HEK293T (cell line): ENCODE measurements at regions not wholly inside any gene's neighbourhood (a gene's known extent, or its start where the extent isn't known, plus 50 kb on each side); places are given as distances from the start of the nearest gene placed in this dataset.

Experiments
- CTCF ChIA-PET: fragments of 350-600 bp; formaldehyde crosslinking; extraction: SDS; loops from one replicate; lab custom pipeline; 2021; ENCODE audit warnings: antibody characterized with exemption, inconsistent platforms; lab: Yijun Ruan, JAX
- POLR2A ChIA-PET: fragments of 350-600 bp; formaldehyde crosslinking; extraction: SDS; loops from one replicate; lab custom pipeline; 2020; ENCODE audit warnings: antibody characterized with exemption, inconsistent platforms; lab: Yijun Ruan, JAX
- DNase-seq: peaks from one replicate; pipeline ENCODE4 v3.0.0; 2012; ENCODE audit warnings: mixed read lengths; ENCODE audit errors: extremely low spot score
- ARNT ChIP-seq: fragments of 450-650 bp; IDR thresholded peaks from 2 replicates; pipeline ENCODE4 v1.6.1; 2017; ENCODE audit warnings: mild to moderate bottlenecking
- BHLHE40 ChIP-seq: fragments of 450-650 bp; IDR thresholded peaks from 2 replicates; pipeline ENCODE4 v1.6.1; 2016; ENCODE audit warnings: mild to moderate bottlenecking, moderate library complexity, borderline replicate concordance
- CTBP1 ChIP-seq: fragments of 450-650 bp; IDR thresholded peaks from 2 replicates; pipeline ENCODE4 v1.6.1; 2016; ENCODE audit warnings: borderline replicate concordance
- ELF4 ChIP-seq: fragments of 450-650 bp; IDR thresholded peaks from 2 replicates; pipeline ENCODE4 v1.6.1; 2017; ENCODE audit warnings: antibody characterized with exemption
- FOXA1 ChIP-seq: fragments of 450-650 bp; IDR thresholded peaks from 2 replicates; pipeline ENCODE4 v1.6.1; 2016; ENCODE audit warnings: mild to moderate bottlenecking
- FOXK2 ChIP-seq: fragments of 450-650 bp; IDR thresholded peaks from 2 replicates; pipeline ENCODE4 v1.6.1; 2016; ENCODE audit warnings: mild to moderate bottlenecking
- FOXM1 ChIP-seq: fragments of 450-650 bp; IDR thresholded peaks from 2 replicates; pipeline ENCODE4 v1.6.1; 2017; ENCODE audit warnings: mild to moderate bottlenecking, borderline replicate concordance
- HDGF ChIP-seq: fragments of 450-650 bp; IDR thresholded peaks from 2 replicates; pipeline ENCODE4 v1.6.1; 2017; ENCODE audit warnings: antibody characterized with exemption, borderline replicate concordance
- L3MBTL2 ChIP-seq: fragments of 450-650 bp; conservative IDR thresholded peaks from 2 replicates; pipeline ENCODE4 v1.6.1; 2016; ENCODE audit warnings: mild to moderate bottlenecking
- LEF1 ChIP-seq: fragments of 450-650 bp; IDR thresholded peaks from 2 replicates; pipeline ENCODE4 v1.6.1; 2017; ENCODE audit warnings: mild to moderate bottlenecking, borderline replicate concordance
- NFRKB ChIP-seq: fragments of 450-650 bp; IDR thresholded peaks from 2 replicates; pipeline ENCODE4 v1.6.1; 2016; ENCODE audit warnings: mild to moderate bottlenecking, moderate library complexity
- PKNOX1 ChIP-seq: fragments of 450-650 bp; IDR thresholded peaks from 2 replicates; pipeline ENCODE4 v1.6.1; 2016
- SP1 ChIP-seq: fragments of 450-650 bp; IDR thresholded peaks from 2 replicates; pipeline ENCODE4 v1.6.1; 2017
- SUZ12 ChIP-seq: fragments of 450-650 bp; IDR thresholded peaks from 2 replicates; pipeline ENCODE4 v1.6.1; 2016; ENCODE audit warnings: mild to moderate bottlenecking
- TARDBP ChIP-seq: fragments of 450-650 bp; IDR thresholded peaks from 2 replicates; pipeline ENCODE4 v1.6.1; 2016
- ZNF384 ChIP-seq: fragments of 450-650 bp; IDR thresholded peaks from 2 replicates; pipeline ENCODE4 v1.6.1; 2016

GRCh38 chr2:198441246-198441645, 636.9 kb downstream of the PLCL1 start:
- TF ChIP-seq SUZ12 (no peak), NFRKB (no peak), BHLHE40 (no peak), ELF4 (no peak), PKNOX1 (no peak), L3MBTL2 (no peak), FOXM1 (no peak), LEF1 (no peak), SP1 (no peak), CTBP1 (no peak), ZNF384 (no peak), ARNT (no peak), TARDBP (no peak), HDGF (no peak), FOXA1 (no peak), FOXK2 (no peak)
- CTCF ChIA-PET = interaction anchor here (0.7 kb wide), 1 partner anchor 12 kb away, joined by 6 read pairs; no protein-coding TSS in a partner anchor
- DNase-seq = no peak
- POLR2A ChIA-PET = no interaction called here

- TF ChIP-seq HDGF (no peak), CTBP1 (no peak), FOXA1 (no peak), SP1 (no peak), ARNT (no peak), FOXK2 (no peak), LEF1 (no peak), ELF4 (no peak), FOXM1 (no peak), NFRKB (no peak), TARDBP (no peak), SUZ12 (no peak), ZNF384 (no peak)
- CTCF ChIA-PET = interaction anchor here (0.7 kb wide), 1 partner anchor 11 kb away, joined by 6 read pairs; no protein-coding TSS in a partner anchor
- no peak for DNase-seq
- POLR2A ChIA-PET = no interaction called here
Observed at GRCh38 chr2:198440833-198441232, 636.4 kb downstream of the PLCL1 start.

- CTCF ChIA-PET = no interaction called here
Observed at GRCh38 chr2:198438331-198438730, 633.9 kb downstream of the PLCL1 start.

GRCh38 chr2:198424112-198424511, 619.7 kb downstream of the PLCL1 start:
- POLR2A ChIA-PET = no interaction called here
- DNase-seq = no peak
- CTCF ChIA-PET = no interaction called here
- TF ChIP-seq ELF4 (no peak), FOXA1 (no peak)

More at GRCh38 chr2:198438331-198438730, 633.9 kb downstream of the PLCL1 start:
- POLR2A ChIA-PET = no interaction called here
- DNase-seq = no peak
- TF ChIP-seq FOXK2 (no peak), FOXA1 (no peak), CTBP1 (no peak), HDGF (no peak), ELF4 (no peak), LEF1 (no peak), SUZ12 (no peak), ARNT (no peak), BHLHE40 (no peak), TARDBP (no peak)

- TF ChIP-seq ELF4 = no peak
- CTCF ChIA-PET = no interaction called here
- no peak for DNase-seq
- POLR2A ChIA-PET = no interaction called here
Observed at GRCh38 chr2:198417836-198418235, 613.4 kb downstream of the PLCL1 start.

- ChIA-PET CTCF (no interaction called here), POLR2A (no interaction called here)
- TF ChIP-seq ARNT = no peak
- DNase-seq = no peak
Observed at GRCh38 chr2:198414976-198415375, 610.6 kb downstream of the PLCL1 start.

GRCh38 chr2:198411936-198412335, 607.5 kb downstream of the PLCL1 start:
- DNase-seq = no peak
- POLR2A ChIA-PET = no interaction called here
- TF ChIP-seq FOXM1 (no peak), SUZ12 (no peak), CTBP1 (no peak), TARDBP (no peak), ZNF384 (no peak), ELF4 (no peak), PKNOX1 (no peak), ARNT (no peak), HDGF (no peak), BHLHE40 (no peak), FOXK2 (no peak), NFRKB (no peak)
- CTCF ChIA-PET = no interaction called here

GRCh38 chr2:198408171-198408570, 603.8 kb downstream of the PLCL1 start:
- CTCF ChIA-PET = no interaction called here
- DNase-seq = no peak
- no peak for TF ChIP-seq CTBP1
- no peak for TF ChIP-seq FOXK2
- POLR2A ChIA-PET = no interaction called here
